Limb (tissue), 2 donors: ENCODE measurements at regions not wholly inside any gene's neighbourhood (a gene's known extent, or its start where the extent isn't known, plus 50 kb on each side); places are given as distances from the start of the nearest gene placed in this dataset.

Experiments
- DNase-seq, 2 donors: peaks; one replicate each; pipeline ENCODE4 v3.0.0-alpha.2; 2016; ENCODE audit errors: extremely low spot score in 2 of 2

DNA sequence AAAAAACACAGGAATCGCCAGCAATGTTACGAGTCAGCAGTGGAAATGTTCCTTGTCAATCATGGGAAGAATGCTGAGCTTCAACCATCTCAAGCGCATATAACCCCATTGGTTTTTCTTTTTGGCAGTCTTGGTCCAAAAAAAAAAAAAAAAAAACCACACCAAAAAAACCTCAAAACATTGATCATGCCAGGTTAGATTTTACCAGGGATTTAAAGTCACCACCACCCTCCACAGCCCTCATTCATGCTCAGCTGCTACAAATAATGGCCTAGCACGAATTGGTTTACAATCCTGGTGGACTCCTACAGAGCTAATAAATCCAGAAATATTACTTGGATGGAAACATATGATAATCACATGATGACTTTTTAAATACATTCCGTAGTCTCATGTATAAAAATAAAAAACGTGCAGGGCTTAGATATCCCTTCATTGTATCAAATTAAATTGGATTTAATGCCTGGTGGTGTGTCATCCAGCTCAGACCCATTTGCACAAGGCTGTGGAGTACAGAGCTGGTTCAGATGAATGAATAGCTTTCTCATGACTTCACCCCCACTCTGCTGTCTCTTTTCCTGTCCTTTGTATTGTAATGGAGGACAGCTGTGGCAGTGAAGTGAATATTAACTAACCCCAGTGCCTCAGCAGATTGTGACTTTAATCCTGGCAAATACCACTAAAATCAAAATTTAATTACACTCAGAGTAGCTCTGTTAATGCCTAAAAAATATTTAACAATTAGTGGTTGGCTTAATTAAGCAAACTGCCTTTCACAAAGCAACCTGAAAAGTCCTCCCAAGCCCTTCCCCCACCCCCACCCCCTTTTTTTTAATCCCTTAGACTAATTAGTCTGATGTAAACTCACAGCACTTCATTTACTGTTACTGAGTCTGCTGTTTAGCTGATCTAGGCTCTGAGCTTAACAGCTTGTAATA is 626.5 kb upstream of the ZNF608 start:
- peak in 1 of 2 donors; percentile 57 for DNase-seq

DNA sequence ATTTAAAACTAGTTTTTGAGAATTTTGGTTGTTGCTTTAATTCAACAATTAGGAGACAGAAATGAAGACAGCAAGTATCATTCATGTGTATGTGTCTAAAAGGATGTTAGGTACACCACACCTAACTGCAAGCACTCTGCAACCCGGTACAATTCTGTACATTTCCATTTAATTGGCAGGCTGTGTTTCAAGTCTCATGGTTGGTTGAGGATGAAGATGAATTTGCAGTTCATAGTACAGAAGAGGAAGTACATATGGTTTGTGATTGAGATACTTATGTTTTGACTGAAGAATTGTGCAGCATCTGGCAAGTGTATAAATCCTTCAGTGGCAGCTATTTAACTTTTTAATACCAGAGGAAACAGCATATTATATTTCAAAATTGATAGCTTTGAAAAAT is 628.7 kb upstream of the ZNF608 start:
- DNase-seq = no peak

DNA sequence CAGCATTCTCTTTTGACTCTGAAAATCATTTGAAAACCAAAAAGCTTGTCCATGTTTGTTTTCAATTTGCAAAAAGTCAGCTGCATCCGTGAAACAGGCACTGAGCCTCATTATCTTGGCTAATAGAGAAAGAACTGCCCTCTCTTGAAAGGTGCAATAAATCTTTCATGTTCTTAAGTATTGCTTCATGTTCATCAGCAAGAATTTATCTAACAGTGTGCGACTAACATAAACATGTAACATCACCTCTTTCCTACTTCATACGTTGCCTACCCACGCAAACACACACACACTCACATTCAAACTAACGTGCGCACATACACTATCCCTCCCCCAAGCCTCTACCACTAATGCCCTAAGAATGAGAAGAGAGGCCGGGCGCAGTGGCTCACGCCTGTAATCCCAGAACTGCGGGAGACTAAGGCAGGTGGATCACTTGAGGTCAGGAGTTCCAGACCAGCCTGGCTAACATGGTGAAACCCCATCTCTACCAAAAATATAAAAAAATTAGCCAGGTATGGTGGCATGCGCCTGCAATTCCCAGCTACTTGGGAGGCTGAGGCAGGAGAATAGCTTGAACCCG is 629.7 kb upstream of the ZNF608 start:
- DNase-seq = no peak

DNA sequence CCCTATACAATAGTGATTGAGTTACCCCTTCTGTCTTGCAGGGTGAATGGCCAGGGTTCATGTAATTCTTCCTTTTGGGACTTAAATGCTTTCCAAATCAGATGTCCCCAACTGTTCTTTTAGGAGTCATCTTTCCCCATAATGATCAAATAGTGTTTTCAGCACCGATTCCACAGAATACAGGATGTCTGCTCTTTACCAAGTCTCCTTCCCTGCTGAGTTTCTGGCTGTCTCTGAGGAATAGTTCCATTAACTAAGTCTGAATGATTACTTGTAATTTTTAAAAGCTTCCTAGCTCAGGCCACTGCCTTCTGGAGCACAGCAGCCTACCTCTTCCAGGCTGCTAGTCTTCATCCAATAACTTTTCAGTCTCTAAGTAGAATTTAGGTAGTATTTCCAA is 630.7 kb upstream of the ZNF608 start:
- no peak for DNase-seq

DNA sequence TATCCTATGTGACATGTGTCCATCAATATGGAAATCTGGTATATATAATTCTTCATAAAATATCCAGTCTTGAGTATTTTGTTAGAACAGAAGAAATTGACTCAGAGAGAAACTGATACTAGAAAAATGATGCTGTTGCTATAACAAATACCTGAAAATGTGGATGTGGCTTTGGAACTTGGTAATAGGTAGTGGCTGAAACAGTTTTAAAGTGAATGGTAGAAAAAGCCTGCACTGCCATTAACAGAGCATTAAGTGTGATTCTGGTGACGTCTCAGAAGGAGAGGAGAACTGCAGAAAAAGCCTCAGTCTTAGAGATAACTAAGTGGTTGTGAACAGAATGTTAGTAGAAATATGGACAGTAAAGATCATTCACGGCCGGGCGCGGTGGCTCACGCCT is 634.9 kb upstream of the ZNF608 start:
- DNase-seq = no peak

DNA sequence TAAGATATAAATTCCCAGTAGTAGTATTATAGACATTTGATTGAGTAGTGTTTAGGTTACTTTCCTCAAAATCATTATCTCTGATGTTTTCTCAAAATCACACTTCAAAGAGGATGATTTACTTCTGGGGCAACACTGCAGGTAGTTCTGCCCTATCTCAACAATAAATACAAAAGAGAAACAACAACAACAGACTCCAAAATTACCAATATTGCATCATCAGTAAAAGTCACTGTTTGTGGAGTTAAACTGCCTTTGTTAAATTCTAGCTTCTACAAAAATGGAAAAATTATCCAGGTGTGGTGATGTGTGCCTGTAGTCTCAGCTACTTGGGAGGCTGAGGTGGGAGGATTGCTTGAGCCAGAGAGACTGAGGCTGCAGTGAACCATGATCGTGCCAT is 637.6 kb upstream of the ZNF608 start:
- no peak for DNase-seq

DNA sequence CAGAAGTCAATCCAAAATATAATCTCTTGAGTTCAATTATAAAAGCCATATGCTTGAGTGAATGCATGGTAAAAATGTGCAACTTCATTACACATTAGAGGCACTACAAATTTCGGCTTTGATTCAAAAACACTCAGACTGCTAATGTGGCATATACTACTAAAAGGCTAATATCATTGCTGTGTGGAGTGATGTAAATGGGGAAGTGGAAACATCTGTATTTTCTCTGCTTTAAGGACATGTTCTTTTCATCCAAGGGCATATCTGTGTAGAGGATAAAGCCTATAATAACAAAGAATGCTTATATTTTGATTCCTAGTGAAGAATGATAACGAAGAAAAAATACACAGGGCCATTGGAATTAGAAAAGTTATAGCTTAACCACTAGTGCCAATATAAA is 643.9 kb upstream of the ZNF608 start:
- peak in 1 of 2 donors; percentile 30 for DNase-seq

DNA sequence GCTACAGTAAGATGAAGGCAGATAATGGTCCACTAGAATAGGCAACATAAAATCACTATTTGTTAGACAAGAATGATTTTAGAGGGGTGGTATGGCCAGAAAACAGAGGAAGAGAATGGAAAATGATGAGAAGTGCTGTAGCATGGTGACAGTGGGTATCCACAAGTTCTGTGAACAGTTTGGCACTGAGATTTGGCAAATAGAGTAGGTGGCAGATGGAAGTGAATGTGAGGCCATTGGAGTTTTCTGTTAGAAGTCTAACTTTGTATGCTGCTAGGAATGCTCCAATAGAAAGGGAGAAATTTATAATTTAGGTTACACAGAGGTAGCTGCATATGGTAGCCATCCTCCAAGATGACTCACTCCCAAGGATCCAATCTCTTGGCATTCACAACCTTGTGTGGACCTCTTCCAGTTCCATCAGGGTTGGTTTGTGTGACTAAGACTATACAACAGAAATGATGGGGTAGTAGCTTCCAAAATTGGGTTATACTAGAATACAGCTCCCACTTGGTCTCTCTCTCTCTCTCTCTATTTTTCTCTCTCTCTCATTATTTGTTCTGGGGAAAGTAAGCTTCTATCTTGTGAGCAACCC is 646.9 kb upstream of the ZNF608 start:
- no peak for DNase-seq

DNA sequence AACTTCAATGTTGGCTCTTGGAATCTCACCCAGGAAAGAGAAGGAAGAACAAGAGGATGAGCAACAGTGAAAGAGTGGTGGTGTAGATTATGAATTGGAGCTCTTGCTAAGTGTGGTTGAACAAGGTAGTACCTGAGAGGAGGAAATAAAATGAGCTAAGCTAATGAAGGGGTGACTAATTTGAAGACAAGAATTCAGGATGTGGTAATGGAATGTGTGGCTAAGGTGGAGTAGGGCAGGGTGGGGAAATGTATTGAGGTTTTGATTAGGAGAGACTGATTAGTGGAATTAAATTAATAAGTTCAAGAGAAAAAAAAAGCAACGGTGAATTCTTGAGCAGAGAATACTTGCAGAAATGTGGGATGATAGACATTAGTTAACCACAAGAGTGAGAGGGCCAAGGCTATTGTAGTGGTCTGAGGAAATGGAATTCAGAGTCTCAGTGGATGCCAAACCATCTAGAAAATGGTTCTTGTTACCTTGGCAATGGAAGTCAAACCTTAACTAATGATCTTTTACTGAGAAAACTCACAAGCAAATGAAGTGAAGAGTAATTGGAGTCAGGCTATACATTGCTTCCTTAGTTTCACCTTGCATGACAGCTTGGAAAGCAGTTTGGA is 648.3 kb upstream of the ZNF608 start:
- no peak for DNase-seq

DNA sequence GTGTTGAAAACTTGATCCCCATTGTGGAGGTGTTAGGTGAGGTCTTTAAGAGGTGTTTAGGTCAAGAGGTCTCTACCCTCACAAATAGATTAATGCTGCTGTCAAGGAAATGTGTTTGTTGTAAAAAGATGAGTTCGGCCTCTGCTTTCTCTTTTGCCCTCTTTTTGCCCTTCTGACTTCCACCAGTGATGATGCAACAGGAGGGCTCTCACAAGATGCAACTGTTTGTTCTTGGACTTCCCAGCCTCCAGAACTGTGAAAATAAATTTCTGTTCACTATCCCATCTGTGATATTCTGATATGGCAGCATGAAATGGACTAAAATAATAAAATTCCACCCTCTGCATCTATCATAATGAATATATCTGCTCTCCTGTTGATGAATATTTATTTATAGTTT is 650.0 kb upstream of the ZNF608 start:
- no peak for DNase-seq

DNA sequence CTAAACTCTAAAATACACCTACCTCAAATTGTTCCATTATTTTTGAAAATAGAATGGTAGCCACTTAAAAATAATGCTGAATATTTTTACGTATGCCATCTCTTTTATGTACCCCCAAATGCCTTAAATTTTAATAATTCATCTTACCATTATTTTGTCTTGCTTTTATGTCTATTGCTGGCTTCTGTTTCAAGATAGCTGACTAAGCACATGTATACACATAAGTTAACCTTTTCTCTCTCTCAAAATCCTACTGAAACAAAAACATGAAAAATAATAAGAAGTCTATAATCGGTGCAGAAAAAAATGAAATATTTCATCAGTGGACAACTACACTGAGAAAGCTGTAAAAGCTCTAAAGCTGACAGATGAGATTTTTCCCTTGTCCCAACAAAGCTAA is 652.0 kb upstream of the ZNF608 start:
- no peak for DNase-seq

DNA sequence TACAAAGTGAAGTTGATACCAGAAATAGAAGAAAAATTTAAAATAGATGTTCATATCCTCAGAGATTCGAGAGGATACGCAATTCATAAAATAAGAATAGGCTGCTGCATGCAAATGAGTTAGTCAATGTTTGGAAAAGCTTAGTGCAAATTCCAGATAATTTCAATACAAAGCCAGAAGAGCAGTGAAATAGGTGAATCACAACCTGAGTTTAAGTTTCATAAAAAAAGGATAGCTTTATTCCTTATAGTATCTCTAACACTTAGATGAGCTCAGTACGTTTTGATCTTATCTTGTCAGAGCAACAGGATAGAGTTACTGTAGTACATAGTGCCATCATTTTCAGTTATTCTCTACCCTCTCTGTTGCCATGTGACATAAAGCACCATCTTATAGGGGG is 653.4 kb upstream of the ZNF608 start:
- no peak for DNase-seq

DNA sequence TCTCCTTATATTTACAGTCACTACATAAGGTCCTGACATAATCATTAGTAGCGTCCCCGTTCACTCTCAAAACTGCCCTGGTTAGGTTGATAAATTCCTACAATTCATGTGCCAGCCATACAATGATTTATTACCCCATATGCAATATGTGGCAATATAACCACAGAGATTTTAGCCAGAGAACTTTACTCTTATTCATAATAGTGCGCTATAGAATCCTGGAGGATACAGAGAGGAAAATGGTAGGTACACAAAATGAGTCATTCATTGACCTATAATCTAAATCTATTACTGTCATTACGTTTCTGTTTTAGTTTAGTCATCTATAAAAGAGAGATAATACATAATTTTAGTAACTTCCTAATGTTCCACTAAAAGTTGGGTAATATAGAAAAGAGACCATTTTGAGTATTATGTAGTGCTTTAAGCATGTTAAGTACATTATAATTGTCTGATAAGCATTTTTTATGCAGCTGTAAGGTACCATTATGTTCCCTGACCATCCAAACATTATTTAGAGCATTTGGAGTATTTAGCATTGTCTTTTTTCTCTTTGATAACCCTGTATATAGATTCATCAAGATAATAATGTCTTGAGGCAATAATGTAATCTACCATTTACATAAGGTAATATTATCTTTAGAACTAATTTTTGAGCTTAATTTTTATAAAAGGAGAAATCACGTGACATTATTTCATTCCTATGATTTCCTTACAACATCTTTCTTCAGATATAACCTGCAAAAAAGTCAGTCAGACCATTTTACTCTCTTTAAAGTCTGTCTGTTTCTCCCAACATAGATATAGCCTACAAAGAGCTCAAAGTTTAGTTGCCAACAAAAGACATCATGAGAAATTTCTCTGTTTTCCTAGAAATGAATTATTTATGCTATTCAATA is 655.5 kb upstream of the ZNF608 start:
- DNase-seq = no peak

DNA sequence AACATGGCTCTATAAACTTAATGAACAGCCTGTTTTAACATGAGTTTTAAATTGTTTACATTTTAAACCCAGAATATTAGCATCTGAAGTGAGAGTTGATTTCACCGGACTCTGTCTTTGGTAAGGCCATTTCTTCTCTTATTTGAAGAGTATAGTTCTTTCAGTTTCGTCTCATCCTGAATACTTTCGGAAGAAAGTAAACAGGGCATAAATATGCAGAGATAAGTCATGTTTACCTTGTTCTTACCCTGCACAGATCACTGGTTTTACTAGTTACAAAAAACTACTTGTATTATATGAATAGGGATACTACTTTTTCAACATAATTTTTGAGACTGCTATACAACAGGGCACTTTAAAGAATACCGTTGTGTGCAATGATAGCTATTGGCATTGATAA is 656.3 kb upstream of the ZNF608 start:
- DNase-seq = no peak

DNA sequence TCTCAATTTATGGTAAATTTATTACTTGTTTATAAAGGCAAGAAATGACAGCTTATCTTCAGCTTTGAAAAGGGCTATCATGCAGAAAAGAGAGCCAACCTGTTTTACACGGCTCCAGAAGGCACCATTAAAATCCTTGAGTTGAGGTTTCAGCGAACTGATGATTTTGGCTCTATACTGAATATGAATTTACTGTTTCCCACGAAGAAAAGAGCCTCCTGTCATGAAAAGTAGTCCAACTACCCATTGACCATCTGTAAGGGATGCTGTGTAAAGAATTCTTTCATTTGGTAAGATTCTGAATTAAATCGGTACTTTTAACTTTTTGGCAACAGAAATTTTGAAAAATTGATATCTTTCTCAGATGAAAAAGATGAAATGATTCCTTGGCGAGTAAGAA is 657.6 kb upstream of the ZNF608 start:
- no peak for DNase-seq

DNA sequence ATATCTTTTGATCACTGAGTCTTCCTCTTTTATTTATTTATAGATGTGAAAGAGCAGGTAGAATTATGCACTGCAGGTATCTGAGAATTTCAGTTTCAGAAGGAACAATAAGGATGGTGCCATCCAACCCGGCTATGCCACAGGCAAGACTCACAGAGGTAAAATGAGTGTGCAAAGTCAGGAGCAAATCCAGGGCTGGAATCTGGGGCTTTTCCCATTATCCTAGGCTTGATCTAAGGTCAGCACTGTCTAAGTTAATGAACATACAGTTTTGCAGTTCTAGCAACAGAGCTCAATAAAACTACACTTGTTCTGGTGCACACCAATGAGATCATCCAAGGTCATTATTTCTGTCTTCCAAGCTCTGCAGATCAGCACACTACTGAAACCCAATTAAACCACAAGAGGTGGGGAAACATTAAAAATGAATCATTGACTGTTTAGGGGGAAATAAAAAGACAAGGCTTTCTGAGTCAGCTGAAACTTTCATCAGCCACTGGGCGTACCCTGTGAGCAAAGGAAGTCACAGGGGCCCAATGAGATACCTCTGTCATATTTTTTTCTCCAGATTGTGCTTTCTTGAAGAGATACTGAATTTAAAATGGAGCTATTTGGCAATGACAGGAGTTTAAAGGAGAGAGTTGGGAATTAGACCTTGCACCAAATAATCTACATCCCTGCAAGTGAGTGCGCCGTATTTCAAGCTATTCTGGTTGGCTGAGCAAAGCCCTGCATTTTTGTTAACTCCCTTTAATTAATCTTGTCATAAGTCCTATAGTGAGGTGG is 662.2 kb upstream of the ZNF608 start:
- no peak for DNase-seq

DNA sequence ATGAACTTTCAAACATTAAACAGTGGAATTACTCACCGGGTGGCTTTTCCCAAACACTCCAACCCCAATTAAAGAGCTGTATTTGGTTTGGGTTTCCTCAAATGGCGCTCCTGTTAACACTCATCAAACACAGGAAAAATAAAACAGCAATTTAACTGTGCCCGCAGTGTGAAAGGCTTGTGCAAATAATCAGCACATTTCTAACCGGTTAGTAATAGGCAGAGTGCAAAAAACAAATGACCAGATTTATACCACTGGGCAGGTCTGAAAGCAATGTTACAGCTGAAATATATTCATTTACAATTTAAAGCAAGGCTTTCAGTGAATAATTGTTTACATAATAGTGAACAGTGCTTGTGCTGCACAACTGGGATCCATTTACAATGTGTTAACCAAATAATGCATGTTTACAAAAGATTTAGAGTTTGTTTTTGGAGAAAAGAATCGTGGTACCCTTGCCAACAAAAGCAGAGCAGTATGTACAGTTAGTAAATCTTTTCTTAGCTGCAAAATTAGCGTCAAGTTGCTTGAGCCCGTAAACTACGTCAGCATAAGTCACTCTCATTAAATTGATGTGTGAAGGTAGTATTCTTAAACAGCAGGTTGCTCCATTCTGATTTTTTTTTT is 662.9 kb upstream of the ZNF608 start:
- DNase-seq = no peak

DNA sequence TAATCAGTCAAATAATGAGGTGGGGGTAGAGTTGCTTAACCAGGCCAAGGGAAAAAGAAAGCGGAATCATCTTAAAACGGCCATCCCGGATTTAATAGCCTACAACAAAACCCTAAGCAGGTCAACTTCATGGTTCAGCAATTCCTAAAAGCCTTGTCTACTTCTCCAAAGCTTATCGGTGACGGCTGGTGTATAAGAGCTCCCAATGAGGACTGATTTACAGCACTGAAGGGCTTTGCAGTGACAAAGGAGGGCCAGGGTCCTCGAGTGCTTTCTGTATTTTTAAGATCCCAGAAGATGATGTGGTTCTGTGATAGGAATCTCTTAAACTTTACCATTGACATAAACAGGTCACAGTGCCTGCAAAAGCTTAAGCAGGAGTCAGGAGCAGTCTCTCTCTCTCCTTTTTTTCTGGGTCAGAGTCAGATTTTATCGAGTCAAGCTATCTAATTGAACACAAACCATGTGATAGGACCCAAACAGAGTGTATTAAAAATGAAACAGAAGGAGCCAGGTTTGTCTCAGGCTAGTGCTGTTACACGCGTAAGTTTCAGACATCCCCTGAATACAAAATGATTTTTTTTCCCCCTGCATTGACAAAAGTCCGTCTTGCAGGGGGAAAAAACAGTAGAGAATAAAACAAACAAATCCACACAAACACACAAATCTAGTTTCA is 663.6 kb upstream of the ZNF608 start:
- DNase-seq = no peak

DNA sequence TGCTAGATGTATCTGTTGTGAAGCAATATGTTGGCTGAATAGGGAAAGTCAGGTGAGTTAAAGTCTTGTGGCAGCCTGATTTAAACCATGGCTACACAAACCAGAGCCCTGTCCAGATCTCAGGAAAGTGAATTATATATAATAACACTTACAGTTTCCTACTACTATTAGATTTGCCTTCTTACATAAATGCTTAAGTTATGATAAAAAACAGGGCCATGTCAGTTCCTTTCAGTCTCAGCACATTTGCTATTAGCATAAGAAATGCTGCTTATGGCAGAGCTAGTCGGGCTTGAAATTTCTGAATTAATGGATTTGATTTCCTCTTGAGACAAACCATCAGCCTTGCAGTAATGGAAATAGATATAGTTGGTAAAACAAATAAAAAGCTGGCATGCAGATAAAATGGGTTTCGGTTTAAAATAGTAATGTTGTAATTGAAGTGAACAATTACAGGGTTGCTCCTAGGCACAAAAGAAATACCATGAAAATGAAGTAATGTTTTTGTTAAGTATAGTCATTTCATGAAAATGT is 664.2 kb upstream of the ZNF608 start:
- DNase-seq = peak in 1 of 2 donors; percentile 44
